ENCODE measurements at regions not wholly inside any gene's neighbourhood (a gene's known extent, or its start where the extent isn't known, plus 50 kb on each side); places are given as distances from the start of the nearest gene placed in this dataset.
A peak's percentile ranks its signal among the peaks of the same experiment; 100 is the strongest.

DNA sequence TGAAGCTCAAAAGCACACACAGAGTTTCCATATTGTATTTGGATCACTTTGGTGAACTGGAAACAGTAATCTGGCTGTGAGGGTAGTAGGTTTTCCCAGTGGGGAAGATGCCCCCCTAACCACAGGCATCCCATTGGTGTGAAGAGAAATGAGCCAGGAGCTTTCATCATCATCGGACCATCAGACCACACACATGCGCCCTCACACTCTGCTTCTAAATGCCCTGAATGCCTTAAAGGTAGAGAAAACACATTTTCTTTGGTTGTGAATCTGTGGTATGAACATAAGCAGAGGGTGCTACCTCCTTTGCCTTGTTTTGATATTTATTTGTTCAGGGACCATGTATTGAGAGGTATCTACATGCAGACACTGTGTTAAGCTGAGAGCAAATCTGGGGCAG lies 79.0 kb upstream of the DNAH14 start:
- no peak for DNase-seq

DNA sequence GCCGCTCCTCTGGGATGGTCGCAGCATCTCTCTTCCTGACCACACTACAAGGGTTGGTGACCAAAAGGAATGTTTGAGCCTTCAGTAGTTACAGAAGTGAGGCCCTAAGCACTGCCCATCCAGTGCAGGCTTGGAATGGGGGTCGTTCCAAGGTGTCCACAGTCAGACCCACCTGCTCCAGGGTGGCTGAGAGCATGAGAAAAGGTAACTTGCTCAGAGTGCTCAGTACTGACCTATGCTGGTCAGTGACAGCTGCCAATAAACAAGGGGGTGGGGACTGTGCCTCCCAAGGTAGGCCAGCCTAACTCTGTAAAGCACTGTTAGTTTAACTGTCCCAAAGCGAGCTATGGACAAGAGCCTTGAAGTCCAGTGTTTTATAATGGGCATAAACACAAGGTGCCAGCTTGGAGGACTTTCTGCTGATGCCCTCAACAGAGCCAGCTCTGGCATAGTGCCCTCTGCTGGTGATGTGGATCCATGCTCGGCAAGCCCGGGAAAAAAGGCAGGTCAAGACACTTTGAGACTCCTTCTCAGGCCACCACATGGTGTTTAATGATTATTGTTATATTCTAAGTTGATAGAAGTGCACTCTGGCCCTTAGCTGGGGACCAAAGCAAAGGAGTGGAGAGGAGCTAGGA lies 78.1 kb upstream of the DNAH14 start:
- DNase-seq: peak; percentile 43

DNA sequence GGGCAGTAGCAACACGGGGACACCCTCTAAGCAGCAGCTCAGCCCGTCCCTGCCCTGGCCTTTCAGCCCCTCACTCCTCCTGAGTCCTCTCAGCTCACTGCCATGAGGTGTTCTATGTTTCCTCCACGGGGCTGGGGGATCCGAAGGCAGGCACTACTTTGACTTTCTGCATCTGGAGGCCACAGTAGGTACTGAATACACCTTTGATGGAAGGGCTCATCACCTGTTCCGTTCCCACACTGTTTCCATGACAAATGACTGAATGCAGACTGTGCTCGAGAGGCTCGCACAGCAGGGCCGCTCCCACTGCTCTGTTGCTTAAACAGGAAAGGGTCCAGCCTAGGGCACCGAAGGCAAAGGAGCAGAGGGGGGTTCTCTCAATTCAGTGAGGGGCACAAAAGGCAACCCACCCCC lies 77.6 kb upstream of the DNAH14 start:
- no peak for DNase-seq

DNA sequence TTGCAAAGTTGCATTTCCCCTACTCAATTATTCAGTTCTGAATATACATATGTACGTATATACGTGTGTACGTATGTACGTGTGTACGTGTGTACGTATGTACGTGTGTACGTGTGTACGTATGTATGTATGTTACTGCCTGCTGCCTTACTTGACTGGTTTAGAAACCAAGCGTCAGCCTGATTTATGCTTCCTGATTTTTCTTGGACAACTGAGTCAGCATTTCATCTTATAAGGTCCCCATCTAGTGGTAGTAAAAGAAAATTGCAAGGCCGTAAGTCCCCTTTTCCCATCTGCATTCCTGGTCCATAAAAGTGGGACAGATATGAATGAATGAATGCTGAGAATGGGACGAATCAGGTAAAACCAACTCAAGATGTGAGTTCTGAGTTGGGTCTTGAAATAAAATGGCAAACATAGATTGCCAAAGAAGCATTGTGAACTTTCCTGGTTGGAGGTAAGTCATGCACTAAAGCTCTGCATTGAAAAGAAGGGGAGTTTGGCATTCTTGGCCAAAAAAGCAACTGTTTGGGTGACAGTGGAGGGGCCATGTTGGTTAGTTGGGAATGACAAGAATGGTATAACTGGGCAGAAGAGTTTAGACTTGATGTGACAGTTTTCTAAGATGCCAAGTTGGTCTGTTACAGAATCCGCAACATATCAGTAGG lies 76.4 kb upstream of the DNAH14 start:
- DNase-seq: peak; percentile 66

DNA sequence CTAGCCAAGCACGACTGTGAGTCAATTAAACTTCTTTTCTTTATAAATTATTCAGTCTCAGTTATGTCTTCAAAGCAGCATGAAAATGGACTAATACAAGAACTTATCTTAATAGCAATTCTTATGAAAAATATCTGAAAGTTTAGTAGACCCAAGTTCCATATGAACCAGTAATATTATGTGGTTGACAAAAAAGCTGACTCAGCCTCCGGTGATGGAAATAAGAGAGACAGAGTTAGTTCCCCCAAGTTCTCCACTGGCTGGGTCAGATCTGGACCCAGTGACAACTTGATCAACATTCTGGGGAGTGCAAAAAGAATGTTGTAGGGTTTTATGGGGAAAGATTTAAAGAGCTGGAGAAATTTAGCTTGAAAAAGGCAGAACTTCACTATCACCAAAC lies 72.5 kb upstream of the DNAH14 start:
- DNase-seq: no peak

DNA sequence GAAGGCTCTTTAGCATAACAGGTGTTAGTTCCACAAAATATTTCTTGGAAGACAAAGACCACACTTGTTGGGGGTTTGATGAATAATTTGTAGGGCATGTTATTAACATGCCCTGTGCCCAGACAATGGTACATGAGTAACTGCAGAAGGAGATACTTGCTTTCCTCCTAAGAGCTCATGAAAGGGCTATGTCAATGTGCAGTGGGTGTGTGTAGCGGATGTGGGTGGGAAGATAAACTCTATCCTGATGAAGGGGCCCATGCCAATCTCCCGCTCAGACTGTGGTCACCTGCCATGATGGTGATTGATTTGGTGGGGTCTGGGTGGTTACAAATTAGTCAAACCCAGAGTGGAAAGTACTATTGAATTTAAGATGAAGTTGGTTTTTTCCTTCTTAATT lies 69.8 kb upstream of the DNAH14 start:
- DNase-seq: no peak

DNA sequence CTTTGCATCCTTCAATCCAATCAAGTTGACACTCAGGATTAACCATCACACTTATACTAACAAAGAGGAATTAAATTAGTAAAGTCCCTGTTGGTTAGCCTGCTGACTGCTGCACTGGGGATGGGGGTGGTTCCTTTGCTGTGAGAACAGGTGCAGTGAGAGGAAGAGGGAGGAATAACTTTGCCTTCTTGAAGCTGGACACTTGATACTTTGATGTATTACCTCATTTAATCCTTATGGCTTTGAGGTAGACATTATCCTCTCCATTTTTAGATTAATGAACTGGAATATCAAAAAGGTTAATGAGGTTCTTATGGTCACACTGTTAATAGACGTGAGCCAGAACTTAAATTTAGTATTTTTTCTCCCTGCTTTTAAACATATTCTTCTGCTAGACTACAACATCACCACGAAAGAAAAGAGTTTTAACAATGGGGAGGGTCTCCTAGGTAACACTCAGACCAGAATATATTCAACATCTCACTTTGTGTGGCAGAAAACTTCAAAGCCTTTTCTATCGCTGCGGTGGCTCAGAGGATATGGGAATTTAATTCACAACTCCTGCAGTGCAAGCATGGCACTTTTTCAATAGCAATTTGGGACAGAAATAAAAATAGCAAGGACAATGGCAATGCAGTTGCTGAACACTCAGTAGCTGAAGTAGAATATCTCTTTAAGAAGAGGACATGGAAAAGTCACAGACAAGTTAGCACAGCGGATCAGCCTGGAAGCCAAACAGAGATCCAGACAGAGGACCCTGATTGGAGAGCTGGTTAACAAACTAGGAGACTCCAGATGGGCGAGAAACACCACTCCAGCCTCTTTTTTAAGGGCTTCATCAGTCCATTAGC lies 68.8 kb upstream of the DNAH14 start:
- no peak for DNase-seq

DNA sequence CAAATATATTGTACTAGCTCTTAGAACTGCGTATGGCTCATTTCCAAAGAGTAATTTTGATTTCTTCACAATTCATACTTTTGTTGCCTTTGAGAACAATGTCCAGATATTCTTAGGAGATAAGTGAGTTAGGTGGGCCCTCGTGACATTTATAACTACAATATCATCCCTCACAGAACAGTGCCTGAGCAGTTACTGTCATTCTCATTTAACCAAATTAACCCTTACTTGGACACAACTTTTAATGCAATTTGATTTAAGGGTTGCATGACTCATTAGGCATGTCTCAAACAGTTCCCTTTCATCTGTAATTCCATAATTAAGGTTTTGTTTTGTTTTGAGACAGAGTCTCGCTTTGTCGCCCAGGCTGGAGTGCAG lies 68.1 kb upstream of the DNAH14 start:
- no peak for DNase-seq

DNA sequence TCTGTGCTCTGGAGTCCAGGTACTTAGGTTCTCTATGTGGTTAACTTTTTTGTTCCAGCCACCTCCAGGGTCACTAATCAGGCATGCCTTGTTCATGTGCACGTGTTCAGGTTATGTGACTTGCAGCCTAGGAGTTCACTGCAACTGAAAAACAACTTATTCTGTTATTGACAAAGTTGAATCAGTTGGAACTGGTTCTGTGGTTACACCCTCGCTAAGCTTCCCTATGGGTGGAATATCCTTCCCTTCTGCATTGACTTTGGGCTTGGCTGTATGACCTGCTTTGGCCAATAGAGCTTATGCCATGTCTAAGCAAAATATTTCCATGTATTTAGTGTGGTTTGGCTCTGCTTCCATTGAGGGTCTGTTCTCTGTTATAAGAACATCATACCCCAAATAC lies 66.0 kb upstream of the DNAH14 start:
- no peak for DNase-seq

DNA sequence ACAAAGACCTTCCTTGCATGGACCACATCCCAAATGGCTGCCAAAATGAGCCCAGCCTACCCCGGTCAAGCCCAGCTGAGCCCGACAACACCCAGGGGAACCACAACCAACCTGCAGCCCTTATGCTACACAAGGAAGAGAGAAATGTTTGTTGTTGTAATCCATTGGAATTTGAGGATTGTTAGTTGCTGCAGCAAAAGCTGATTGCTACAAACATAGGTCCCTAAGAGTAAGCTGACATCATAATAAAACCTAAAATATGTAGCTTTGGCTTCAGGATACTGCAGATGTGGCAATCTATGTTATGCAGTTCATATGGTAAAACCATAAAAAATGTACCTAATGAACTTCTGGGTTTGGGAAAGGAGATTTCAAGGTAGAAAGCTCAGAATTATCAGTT lies 65.5 kb upstream of the DNAH14 start:
- peak; percentile 50 for DNase-seq

DNA sequence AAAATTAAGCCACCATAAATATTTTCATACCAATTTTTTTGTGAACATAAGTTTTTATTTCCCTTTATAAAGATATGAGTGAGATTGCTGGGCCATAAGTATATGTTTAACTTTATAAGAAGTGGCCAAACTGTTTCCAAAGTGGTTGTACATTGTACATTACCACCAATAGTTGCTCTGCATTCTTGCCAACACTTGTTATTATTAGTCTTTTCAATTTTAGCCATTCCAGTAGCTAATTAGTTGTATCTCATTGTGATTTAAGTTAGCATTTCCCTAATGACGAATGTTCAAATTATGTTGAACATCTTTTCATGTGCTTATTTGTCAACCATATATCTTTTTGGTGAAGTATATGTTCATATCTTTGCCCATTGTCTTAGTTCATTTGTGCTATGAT lies 64.0 kb upstream of the DNAH14 start:
- DNase-seq: no peak

DNA sequence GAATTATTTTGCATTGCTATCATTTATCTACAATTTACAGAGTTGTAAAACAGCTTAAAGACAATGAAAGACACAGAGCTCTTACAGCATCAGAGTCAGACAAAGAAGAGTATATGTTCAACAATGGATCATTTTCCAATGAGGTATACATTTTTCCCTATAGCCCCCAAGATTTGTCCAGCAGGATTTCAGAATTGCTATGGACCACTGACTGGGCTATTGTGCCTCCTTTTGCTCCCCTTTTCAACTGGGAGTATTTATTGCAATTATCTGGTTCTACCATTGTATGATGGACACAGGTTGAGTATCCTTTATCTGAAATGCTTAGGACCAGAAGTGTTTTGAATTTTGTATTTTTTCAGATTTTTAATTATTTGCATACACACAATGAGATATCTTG lies 62.5 kb upstream of the DNAH14 start:
- DNase-seq: no peak

DNA sequence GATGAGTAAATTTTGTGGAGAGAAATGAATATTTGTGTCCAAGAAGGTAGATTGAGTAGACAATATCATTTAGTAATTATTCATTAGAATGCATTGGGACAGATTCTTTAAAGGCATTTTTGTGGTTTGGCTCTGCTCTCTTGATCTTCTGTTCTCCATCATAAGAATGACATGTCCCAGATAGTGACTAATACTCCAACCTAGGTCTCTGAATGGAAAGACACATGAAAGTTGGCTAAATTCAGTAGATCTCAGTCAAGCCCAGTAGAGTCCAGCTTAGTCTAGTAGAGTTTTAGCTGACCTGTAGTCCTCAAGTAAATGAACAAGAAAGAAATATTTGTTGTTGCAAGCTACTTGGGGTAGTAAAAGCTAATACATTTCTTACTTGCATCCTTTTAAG lies 61.8 kb upstream of the DNAH14 start:
- DNase-seq: peak; percentile 50

DNA sequence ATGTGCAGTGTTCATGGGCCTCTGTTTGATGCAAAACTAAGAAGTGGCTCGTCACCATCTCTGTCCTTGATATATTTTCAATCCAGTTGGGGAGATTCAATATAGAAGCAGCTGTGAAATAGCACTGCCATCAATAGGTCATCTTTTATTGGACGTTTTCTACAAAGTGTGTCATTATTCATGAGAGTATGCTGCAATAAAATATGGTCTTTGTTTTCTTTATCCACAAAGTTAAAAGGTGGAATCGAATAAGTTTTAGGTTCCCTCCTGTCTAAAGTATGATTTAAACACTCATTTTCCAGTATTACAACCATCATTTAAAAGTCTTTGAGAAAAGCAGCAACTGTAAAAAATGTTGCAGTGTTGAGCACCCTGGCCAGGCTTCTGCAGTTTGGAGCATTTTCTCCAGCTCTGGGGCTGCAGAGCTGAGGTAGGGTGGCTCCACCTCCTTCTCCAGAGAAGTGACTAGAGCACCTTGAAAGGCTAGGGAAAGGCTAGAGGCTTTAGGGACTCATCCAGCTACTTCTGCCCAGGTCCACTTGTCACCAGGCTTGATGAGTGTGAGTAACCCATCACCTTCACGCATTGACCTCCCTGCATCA lies 56.5 kb upstream of the DNAH14 start:
- no peak for DNase-seq

DNA sequence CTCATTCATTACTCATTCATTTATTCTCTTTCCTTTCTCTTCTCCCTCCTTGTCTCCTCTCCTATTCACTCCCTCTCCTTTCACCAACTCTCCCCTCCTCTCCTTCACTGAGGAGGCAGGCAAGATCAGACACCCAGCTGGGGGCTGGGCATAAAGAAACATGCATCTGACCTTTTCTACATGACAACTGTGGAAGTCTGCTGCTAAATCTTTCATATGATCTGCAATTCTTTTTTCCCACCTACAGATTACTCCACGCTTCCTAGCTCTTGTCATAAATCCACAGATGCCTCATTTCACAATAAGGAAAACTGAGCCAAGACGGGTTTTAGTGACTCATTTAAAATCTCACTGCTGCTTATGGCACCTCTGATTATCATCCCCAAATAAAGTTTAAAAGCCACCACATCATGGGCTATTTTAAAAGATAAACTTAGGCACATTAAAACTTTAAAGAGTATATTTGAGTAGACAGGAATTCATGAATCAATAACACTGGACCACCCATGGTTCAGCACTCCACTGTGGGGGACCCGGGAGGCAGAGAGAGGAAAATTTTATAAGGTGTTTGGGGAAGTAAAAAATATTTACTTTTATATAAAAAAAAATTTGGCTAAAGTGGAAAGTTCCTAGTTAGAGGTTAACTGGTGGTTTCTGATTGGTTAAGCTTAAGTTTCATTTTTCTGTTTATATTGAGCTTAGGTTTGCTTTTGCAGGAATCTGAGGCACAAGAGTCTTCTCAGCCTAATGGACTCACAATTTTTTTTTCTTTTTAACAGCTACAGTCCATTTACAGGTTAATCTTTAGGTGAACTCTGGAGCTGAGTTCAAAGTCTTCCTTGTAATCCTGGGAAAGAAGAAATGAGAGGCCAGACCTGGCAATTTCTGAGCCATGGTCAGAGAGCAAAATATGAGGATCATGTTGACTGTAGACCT lies 55.8 kb upstream of the DNAH14 start:
- DNase-seq: peak; percentile 77

DNA sequence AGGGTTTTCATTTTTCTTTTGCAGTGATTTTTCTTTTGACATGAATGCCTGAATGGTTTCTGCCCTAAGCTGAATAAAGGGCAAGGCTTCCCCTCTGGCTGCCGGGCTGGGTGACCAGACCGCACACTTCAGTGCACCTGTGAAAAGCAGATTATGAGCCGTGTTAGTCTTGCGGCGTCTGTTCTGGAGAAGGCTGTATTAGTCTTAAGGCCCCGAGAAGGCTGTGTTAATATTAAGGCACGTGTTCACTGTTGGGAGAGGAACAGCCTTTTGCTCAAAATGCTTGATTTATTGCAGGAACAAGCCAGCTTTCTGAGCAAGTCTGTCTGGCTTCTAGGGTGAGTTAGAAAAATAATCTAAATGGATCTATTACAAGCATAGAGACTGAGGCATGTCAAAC lies 54.7 kb upstream of the DNAH14 start:
- DNase-seq: no peak

DNA sequence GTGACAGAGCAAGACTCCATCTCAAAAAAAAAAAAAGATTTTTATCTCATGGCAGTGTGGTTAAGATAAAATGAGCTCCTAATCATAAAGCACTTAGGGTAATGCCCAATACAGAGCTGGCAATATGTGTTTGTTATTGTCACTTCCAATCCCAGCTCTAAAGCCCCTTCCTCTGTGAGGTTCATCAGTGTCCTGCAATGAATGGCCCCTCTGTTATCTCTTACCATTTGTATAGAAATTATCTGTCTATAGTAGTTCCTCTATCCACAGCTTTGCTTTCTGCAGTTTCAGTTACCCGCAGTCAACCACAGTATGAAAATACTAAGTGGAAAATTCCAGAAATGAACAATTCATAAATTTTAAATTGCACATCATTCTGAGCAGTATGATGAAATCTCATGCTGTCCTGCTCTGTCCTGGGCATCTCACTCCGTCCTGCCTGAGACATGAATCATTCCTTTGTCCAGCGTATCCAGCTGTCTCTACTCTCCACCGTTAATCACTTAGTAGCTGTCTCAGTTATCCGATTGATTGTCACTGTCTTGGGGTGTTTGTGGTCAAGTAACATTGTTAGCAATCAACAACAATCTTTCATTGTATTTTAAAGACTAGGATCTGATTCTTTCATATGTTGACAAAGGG lies 50.2 kb upstream of the DNAH14 start:
- DNase-seq: peak; percentile 79
